Sigmoid colon (tissue), 6 donors: ENCODE measurements at regions not wholly inside any gene's neighbourhood (a gene's known extent, or its start where the extent isn't known, plus 50 kb on each side); places are given as distances from the start of the nearest gene placed in this dataset.
"Not testable (repeated sequence)": the region's sequence is repeated elsewhere in the genome, so short reads cannot be mapped to it uniquely, and the experiment has no call there.

Experiments
- DNase-seq: peaks from one replicate; pipeline ENCODE4 v3.0.0-alpha.2; 2019
- H3K27ac ChIP-seq, 4 donors: fragments of 200-600 bp; sonication (generic); one replicate each; pipeline ENCODE4 v1.5.1; 2016 to 2019; ENCODE audit warnings: mild to moderate bottlenecking in 1 of 4
- H3K27me3 ChIP-seq, 3 donors: fragments of 200-600 bp; sonication (generic); one replicate each; pipeline ENCODE4 v1.5.1; 2019; ENCODE audit warnings: mild to moderate bottlenecking in 1 of 3
- H3K36me3 ChIP-seq, 4 donors: fragments of 200-600 bp; sonication (generic); one replicate each; pipeline ENCODE4 v1.5.1; 2016 to 2019
- H3K4me1 ChIP-seq, 4 donors: fragments of 200-600 bp; sonication (generic); one replicate each; pipeline ENCODE4 v1.5.1; 2017 to 2019
- H3K4me3 ChIP-seq, 4 donors: fragments of 200-600 bp; sonication (generic); one replicate each; pipeline ENCODE4 v1.5.1; 2017 to 2019; ENCODE audit warnings: mild to moderate bottlenecking in 2 of 4, moderate library complexity in 1 of 4
- H3K9me3 ChIP-seq, 4 donors: fragments of 200-600 bp in 3 of 4; sonication (generic) in 3 of 4; one replicate each; pipeline versions ENCODE4 v1.5.1 to v1.6.1; 2013 to 2019
- CTCF ChIP-seq, 4 experiments: fragments of 450-650 bp in 3 of 4; fragments of 200-600 bp in 1 of 4; IDR thresholded peaks; one replicate each; pipeline ENCODE4 v1.5.1; 2016 to 2019; ENCODE audit warnings: antibody characterized with exemption in 4 of 4, mild to moderate bottlenecking in 3 of 4, moderate library complexity in 2 of 4
- EP300 ChIP-seq, 4 donors: sonication (generic); formaldehyde crosslinking; IDR thresholded peaks; one replicate each; pipeline ENCODE4 v1.6.1; 2017; ENCODE audit warnings: antibody characterized with exemption in 4 of 4
- POLR2A ChIP-seq, 2 donors: fragments of 450-650 bp; IDR thresholded peaks; one replicate each; pipeline ENCODE4 v1.6.1; 2016; ENCODE audit warnings: antibody characterized with exemption in 2 of 2, mild to moderate bottlenecking in 2 of 2, moderate library complexity in 2 of 2
- POLR2AphosphoS5 ChIP-seq, 4 donors: sonication (generic); formaldehyde crosslinking; IDR thresholded peaks; one replicate each; pipeline ENCODE4 v1.6.1; 2017; ENCODE audit warnings: antibody characterized with exemption in 4 of 4
- WGBS, 2 donors: extraction: QIAGEN DNeasy Blood & Tissue Kit; methylation state at CpG; one replicate each; pipeline ENCODE4 v1.1.7; 2013; 5-methylcytosine and 5-hydroxymethylcytosine counted together
- intact Hi-C: fragments of 100-400 bp; cut with DNase I; formaldehyde crosslinking; loops from one replicate; pipeline ENCODE4 v1.15.1; 2023
- donor health status: healthy with polysubstance abuse.
- donor health status: healthy.

DNA sequence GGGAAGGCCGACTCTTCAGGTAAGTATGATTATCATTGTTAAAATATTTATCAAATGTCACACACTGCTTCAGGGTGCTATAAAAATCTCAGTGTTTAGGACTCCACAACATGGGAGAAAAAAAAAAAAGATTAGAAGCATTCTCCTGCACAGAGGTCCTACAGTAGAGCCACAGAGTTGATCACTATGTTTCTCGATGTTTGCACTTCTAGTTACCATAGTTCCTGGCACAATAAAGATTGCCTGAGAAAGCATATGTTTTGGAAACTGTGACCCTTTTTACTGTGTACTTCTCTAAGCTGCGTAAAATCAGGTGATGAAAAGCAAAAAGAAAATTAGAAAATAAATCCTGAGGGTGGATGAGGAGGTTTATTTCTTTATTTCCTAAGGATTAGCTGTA, 269.9 kb upstream of the SYNCRIP start:
- no peak overlapping the region for H3K4me3 ChIP-seq
- TF ChIP-seq EP300 (IDR thresholded peaks at IDR 0.05) (no peak), CTCF (IDR thresholded peaks at IDR 0.05) (no peak), POLR2A (IDR thresholded peaks at IDR 0.05) (no peak), POLR2AphosphoS5 (IDR thresholded peaks at IDR 0.05) (no peak)
- H3K27ac ChIP-seq: no peak overlapping the region
- H3K4me1 ChIP-seq: no peaks in the 10 kb centered on the region
- intact Hi-C loops: no loop called here
- no peaks in the 10 kb centered on the region for H3K27me3 ChIP-seq
- H3K9me3 ChIP-seq: no peaks in the 10 kb centered on the region
- WGBS, 2 donors: 32 to 65% methylated on average over 3 of the region's 3 CpGs
- no peak for DNase-seq
- H3K36me3 ChIP-seq: no peaks in the 10 kb centered on the region

DNA sequence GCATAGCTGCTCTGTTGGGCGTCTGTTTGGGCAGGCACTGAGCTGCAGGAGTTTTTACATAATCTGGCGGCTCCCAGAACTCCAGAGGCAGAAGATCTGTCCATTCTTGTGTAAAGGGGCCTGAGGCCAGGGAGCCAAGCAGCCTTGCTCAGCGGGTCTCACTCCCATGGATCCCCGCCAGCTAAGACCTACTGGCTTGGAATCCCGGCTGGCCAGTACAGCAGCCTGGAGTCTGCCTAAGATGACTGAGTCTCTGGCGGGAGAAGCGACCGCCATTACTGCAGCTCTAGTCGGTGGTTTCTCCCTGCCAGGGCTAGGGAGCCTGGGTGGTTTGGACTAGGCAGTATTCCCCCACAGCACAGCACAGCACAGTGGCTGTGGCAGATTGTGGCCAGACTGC, 268.4 kb upstream of the SYNCRIP start:
- WGBS, 2 donors: 92% methylated on average over 9 of the region's 9 CpGs
- H3K27ac ChIP-seq: no peak overlapping the region
- no peaks in the 10 kb centered on the region for H3K36me3 ChIP-seq
- H3K27me3 ChIP-seq: no peaks in the 10 kb centered on the region
- no peaks in the 10 kb centered on the region for H3K4me1 ChIP-seq
- no peak overlapping the region for H3K4me3 ChIP-seq
- intact Hi-C loops: no loop called here
- TF ChIP-seq POLR2A (IDR thresholded peaks at IDR 0.05) (no peak), EP300 (IDR thresholded peaks at IDR 0.05) (no peak), POLR2AphosphoS5 (IDR thresholded peaks at IDR 0.05) (no peak), CTCF (IDR thresholded peaks at IDR 0.05) (no peak)
- no peaks in the 10 kb centered on the region for H3K9me3 ChIP-seq
- DNase-seq: no peak

GRCh38 chr6:85908120-85908519, 265.4 kb upstream of the SYNCRIP start:
- H3K27me3 ChIP-seq, H3K9me3 ChIP-seq, H3K4me3 ChIP-seq, H3K27ac ChIP-seq, H3K4me1 ChIP-seq, H3K36me3 ChIP-seq, DNase-seq, intact Hi-C loops: not testable (repeated sequence)
- WGBS, 2 donors: 91 to 94% methylated on average over 4 of the region's 4 CpGs

GRCh38 chr6:85892346-85892745, 249.7 kb upstream of the SYNCRIP start:
- DNase-seq: no peak
- 32 to 54% methylated on average over 3 of the region's 3 CpGs for WGBS, 2 donors
- H3K36me3 ChIP-seq: no peaks in the 10 kb centered on the region
- H3K27ac ChIP-seq: no peak overlapping the region
- TF ChIP-seq EP300 (IDR thresholded peaks at IDR 0.05) (no peak), CTCF (IDR thresholded peaks at IDR 0.05) (no peak), POLR2AphosphoS5 (IDR thresholded peaks at IDR 0.05) (no peak), POLR2A (IDR thresholded peaks at IDR 0.05) (no peak)
- intact Hi-C loops: no loop called here
- H3K27me3 ChIP-seq: no peaks in the 10 kb centered on the region
- no peaks in the 10 kb centered on the region for H3K9me3 ChIP-seq
- H3K4me3 ChIP-seq: no peak overlapping the region
- no peaks in the 10 kb centered on the region for H3K4me1 ChIP-seq

DNA sequence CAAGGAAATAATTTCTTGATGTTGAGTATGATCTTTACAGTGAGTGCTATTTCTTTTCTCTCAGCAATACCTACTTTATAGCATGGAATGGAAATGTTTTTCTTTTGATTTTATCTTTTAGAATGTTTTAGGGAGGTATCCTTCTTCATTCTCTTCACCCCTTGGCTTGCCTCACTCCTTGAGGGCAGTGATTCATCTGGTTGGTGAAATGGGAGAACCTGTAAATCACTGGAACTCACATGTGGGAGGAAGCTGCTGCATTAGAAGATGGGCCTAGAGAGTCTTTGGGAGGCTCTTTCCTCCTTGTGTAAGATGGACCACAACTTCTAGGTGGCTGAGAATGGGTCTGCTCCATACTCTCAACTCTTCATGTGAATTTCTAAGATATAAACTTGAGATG, 244.8 kb upstream of the SYNCRIP start:
- Histone ChIP-seq H3K4me1 (no peaks in the 10 kb centered on the region), H3K27me3 (no peaks in the 10 kb centered on the region), H3K4me3 (no peak overlapping the region), H3K27ac (no peak overlapping the region), H3K36me3 (no peaks in the 10 kb centered on the region), H3K9me3 (no peaks in the 10 kb centered on the region)
- intact Hi-C loops: no loop called here
- no peak for TF ChIP-seq POLR2AphosphoS5 (IDR thresholded peaks at IDR 0.05)
- no peak for TF ChIP-seq POLR2A (IDR thresholded peaks at IDR 0.05)
- TF ChIP-seq EP300 (IDR thresholded peaks at IDR 0.05): no peak
- TF ChIP-seq CTCF (IDR thresholded peaks at IDR 0.05): no peak
- DNase-seq: no peak
